Esophagus mucosa (tissue), 1 donor: ENCODE measurements at regions not wholly inside any gene's neighbourhood (a gene's known extent, or its start where the extent isn't known, plus 50 kb on each side); places are given as distances from the start of the nearest gene placed in this dataset.

ENCODE experiments used
- ATAC-seq: fragments of 200-7000 bp; cut with Tn5 transposase; one replicate; pipeline ENCODE4 v1.9.1; 2020
- donor health status: DM: yes; HTN: yes; CAD: no.

GRCh38 chr2:33660416-33661123 lies 61.5 kb upstream of the FAM98A start:
- ATAC-seq, result no peak

- ATAC-seq, result no peak
These were observed 56.7 kb upstream of the FAM98A start for GRCh38 chr2:33655626-33656320.

- no peak for ATAC-seq
These were observed 53.7 kb upstream of the FAM98A start for GRCh38 chr2:33652830-33653229.

GRCh38 chr2:33650171-33650570 lies 51.1 kb upstream of the FAM98A start:
- ATAC-seq, result no peak
